ENCODE measurements at regions not wholly inside any gene's neighbourhood (a gene's known extent, or its start where the extent isn't known, plus 50 kb on each side); places are given as distances from the start of the nearest gene placed in this dataset.

GRCh38 chr6:88290411-88290810 lies 124.3 kb upstream of the CNR1 start:
- Mint-ChIP-seq H3K4me3 (no peak overlapping the region), H3K9me3 (peaks cover 17% of the 10 kb centered on the region), H3K27me3 (ENCODE audit: insufficient read depth) (no peaks in the 10 kb centered on the region), H3K4me1 (no peaks in the 10 kb centered on the region), H3K36me3 (ENCODE audit: low read depth) (no peaks in the 10 kb centered on the region), H3K27ac (no peak overlapping the region)
- TF ChIP-seq, protein P1, sequence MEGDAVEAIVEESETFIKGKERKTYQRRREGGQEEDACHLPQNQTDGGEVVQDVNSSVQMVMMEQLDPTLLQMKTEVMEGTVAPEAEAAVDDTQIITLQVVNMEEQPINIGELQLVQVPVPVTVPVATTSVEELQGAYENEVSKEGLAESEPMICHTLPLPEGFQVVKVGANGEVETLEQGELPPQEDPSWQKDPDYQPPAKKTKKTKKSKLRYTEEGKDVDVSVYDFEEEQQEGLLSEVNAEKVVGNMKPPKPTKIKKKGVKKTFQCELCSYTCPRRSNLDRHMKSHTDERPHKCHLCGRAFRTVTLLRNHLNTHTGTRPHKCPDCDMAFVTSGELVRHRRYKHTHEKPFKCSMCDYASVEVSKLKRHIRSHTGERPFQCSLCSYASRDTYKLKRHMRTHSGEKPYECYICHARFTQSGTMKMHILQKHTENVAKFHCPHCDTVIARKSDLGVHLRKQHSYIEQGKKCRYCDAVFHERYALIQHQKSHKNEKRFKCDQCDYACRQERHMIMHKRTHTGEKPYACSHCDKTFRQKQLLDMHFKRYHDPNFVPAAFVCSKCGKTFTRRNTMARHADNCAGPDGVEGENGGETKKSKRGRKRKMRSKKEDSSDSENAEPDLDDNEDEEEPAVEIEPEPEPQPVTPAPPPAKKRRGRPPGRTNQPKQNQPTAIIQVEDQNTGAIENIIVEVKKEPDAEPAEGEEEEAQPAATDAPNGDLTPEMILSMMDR (conservative IDR thresholded peaks at IDR 0.05): no peak
- H3K4me1 ChIP-seq (ENCODE audit: control insufficient read depth, insufficient read depth, low read length): no peaks in the 10 kb centered on the region
- H3K27me3 ChIP-seq (ENCODE audit: control insufficient read depth, insufficient read depth, low read length, poor library complexity, severe bottlenecking): no peaks in the 10 kb centered on the region
- 93% methylated on average over 2 of the region's 2 CpGs; no CpG with 5 or more reads in 1 of the 2 experiments for WGBS, 2 experiments (ENCODE audit: insufficient coverage in 1 of 2, insufficient read length in 1 of 2)
- peaks cover 15% of the 10 kb centered on the region for H3K9me3 ChIP-seq (ENCODE audit: control insufficient read depth, low read length)
- no peak overlapping the region for H3K9ac ChIP-seq (ENCODE audit: extremely low read depth, low read length, poor library complexity, severe bottlenecking)
- no peak overlapping the region for H3K4me3 ChIP-seq (ENCODE audit: low read length)
- no peak for DNase-seq
- H3K36me3 ChIP-seq (ENCODE audit: control insufficient read depth, insufficient read depth, low read length): no peaks in the 10 kb centered on the region
- H3K27ac ChIP-seq (ENCODE audit: low read depth, low read length): no peak overlapping the region

DNA sequence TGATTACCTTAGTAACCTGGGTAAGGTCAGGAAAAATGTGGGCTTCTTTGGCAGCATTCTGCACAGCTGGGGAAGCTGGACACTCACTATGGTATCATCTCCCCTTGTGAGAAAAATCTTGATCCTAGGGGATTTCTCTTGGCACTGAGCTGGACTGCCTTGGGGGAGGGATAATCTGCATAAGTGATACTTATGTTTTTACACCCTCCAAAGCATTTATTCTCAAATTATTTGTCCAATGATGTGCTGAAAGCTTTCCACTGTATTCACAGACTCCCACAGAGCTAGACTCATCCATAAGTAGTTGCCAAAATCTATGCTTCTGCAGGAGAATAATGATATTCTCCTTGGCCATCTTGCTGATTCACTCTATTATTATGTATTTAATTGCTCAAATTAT lies 121.5 kb upstream of the CNR1 start:
- Mint-ChIP-seq H3K4me3 (no peak overlapping the region), H3K36me3 (ENCODE audit: low read depth) (no peaks in the 10 kb centered on the region), H3K9me3 (peaks cover 22% of the 10 kb centered on the region), H3K4me1 (no peaks in the 10 kb centered on the region), H3K27me3 (ENCODE audit: insufficient read depth) (no peaks in the 10 kb centered on the region), H3K27ac (no peak overlapping the region)
- no peak overlapping the region for H3K27ac ChIP-seq (ENCODE audit: low read depth, low read length)
- peaks cover 29% of the 10 kb centered on the region for H3K9me3 ChIP-seq (ENCODE audit: control insufficient read depth, low read length)
- H3K27me3 ChIP-seq (ENCODE audit: control insufficient read depth, insufficient read depth, low read length, poor library complexity, severe bottlenecking): no peaks in the 10 kb centered on the region
- H3K9ac ChIP-seq (ENCODE audit: extremely low read depth, low read length, poor library complexity, severe bottlenecking): no peak overlapping the region
- TF ChIP-seq, protein P1 (conservative IDR thresholded peaks at IDR 0.05): no peak
- no peaks in the 10 kb centered on the region for H3K4me1 ChIP-seq (ENCODE audit: control insufficient read depth, insufficient read depth, low read length)
- DNase-seq: no peak
- H3K36me3 ChIP-seq (ENCODE audit: control insufficient read depth, insufficient read depth, low read length): no peaks in the 10 kb centered on the region
- no peak overlapping the region for H3K4me3 ChIP-seq (ENCODE audit: low read length)

- no peaks in the 10 kb centered on the region for H3K36me3 ChIP-seq (ENCODE audit: control insufficient read depth, insufficient read depth, low read length)
- no peak for DNase-seq
- H3K4me3 ChIP-seq (ENCODE audit: low read length): no peak overlapping the region
- no peaks in the 10 kb centered on the region for H3K4me1 ChIP-seq (ENCODE audit: control insufficient read depth, insufficient read depth, low read length)
- Mint-ChIP-seq H3K4me3 (no peak overlapping the region), H3K4me1 (no peaks in the 10 kb centered on the region), H3K9me3 (no peaks in the 10 kb centered on the region), H3K27me3 (ENCODE audit: insufficient read depth) (no peaks in the 10 kb centered on the region), H3K36me3 (ENCODE audit: low read depth) (no peaks in the 10 kb centered on the region), H3K27ac (no peak overlapping the region)
- 80 to 91% methylated on average over 1 to 14 of the region's 14 CpGs for WGBS, 2 experiments (ENCODE audit: insufficient coverage in 1 of 2, insufficient read length in 1 of 2)
- no peak overlapping the region for H3K27ac ChIP-seq (ENCODE audit: low read depth, low read length)
- H3K27me3 ChIP-seq (ENCODE audit: control insufficient read depth, insufficient read depth, low read length, poor library complexity, severe bottlenecking): no peaks in the 10 kb centered on the region
- no peaks in the 10 kb centered on the region for H3K9me3 ChIP-seq (ENCODE audit: control insufficient read depth, low read length)
- TF ChIP-seq, protein P1 (conservative IDR thresholded peaks at IDR 0.05): no peak
- H3K9ac ChIP-seq (ENCODE audit: extremely low read depth, low read length, poor library complexity, severe bottlenecking): no peak overlapping the region
Measured at GRCh38 chr6:88276331-88276730, 110.2 kb upstream of the CNR1 start.

All from endodermal cell (in vitro differentiated cells).